Right hindlimb (tissue), 1 donor: ENCODE measurements at regions not wholly inside any gene's neighbourhood (a gene's known extent, or its start where the extent isn't known, plus 50 kb on each side); places are given as distances from the start of the nearest gene placed in this dataset.

Experiments
- DNase-seq: peaks from one replicate; pipeline ENCODE4 v3.0.0-alpha.2; 2018

- no peak for DNase-seq
Observed at GRCh38 chr3:124092811-124093210, 100.9 kb upstream of the ROPN1 start.

GRCh38 chr3:124094496-124094895, 102.6 kb upstream of the ROPN1 start:
- DNase-seq = no peak

- no peak for DNase-seq
Observed at GRCh38 chr3:124097362-124098131, 105.6 kb upstream of the ROPN1 start.

GRCh38 chr3:124101643-124102042, 109.7 kb upstream of the ROPN1 start:
- DNase-seq = no peak

- peak; percentile 63 for DNase-seq
Observed at GRCh38 chr3:124107104-124107890, 115.4 kb upstream of the ROPN1 start.

GRCh38 chr3:124108446-124108845, 116.5 kb upstream of the ROPN1 start:
- DNase-seq = no peak

GRCh38 chr3:124113485-124113884, 121.6 kb upstream of the ROPN1 start:
- no peak for DNase-seq

- DNase-seq = no peak
Observed at GRCh38 chr3:124115279-124115678, 123.4 kb upstream of the ROPN1 start.

- DNase-seq = no peak
Observed at GRCh38 chr3:124115956-124116355, 124.0 kb upstream of the ROPN1 start.

- no peak for DNase-seq
Observed at GRCh38 chr3:124116906-124117305, 125.0 kb upstream of the ROPN1 start.

- DNase-seq = no peak
Observed at GRCh38 chr3:124117486-124117885, 125.6 kb upstream of the ROPN1 start.

GRCh38 chr3:124118397-124118796, 126.5 kb upstream of the ROPN1 start:
- DNase-seq = no peak

GRCh38 chr3:124119056-124119716, 127.3 kb upstream of the ROPN1 start:
- DNase-seq = no peak

GRCh38 chr3:124121379-124122312, 129.7 kb upstream of the ROPN1 start:
- DNase-seq = no peak

GRCh38 chr3:124125315-124125714, 133.4 kb upstream of the ROPN1 start:
- no peak for DNase-seq

GRCh38 chr3:124126436-124127023, 134.6 kb upstream of the ROPN1 start:
- DNase-seq = no peak

- DNase-seq = no peak
Observed at GRCh38 chr3:124131158-124131557, 139.2 kb upstream of the ROPN1 start.

- DNase-seq = no peak
Observed at GRCh38 chr3:124131580-124131979, 139.7 kb upstream of the ROPN1 start.

- no peak for DNase-seq
Observed at GRCh38 chr3:124132813-124133212, 140.9 kb upstream of the ROPN1 start.

- DNase-seq = no peak
Observed at GRCh38 chr3:124133366-124133940, 141.5 kb upstream of the ROPN1 start.

- DNase-seq = no peak
Observed at GRCh38 chr3:124137216-124137615, 145.3 kb upstream of the ROPN1 start.

- DNase-seq = no peak
Observed at GRCh38 chr3:124138148-124138547, 146.2 kb upstream of the ROPN1 start.
